ENCODE measurements at regions not wholly inside any gene's neighbourhood (a gene's known extent, or its start where the extent isn't known, plus 50 kb on each side); places are given as distances from the start of the nearest gene placed in this dataset.

DNA sequence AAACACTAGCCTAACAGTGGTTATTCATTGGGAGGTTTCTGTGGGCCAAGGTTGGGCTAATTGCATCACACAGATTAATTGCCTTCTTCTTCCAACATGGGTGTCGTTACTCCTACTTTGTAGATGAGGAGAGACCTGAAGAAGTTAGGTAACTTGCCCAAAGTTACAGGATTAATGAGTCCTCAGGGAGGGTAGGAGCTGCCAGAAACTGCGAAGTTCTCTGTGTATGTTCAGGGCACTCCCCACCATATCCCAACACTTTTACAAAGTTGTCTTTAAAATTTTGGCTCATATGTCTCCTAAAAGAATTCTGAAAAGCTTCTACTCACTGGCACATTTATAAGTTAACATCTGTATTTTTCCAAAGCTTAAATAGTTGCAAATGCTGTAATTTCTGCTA lies 323.5 kb upstream of the HSF2 start:
- Histone ChIP-seq H3K4me1 (peaks cover 0 to 12% (median 0%) of the 10 kb centered on the region in 4 donors), H3K36me3 (no peaks in the 10 kb centered on the region), H3K27ac (no peak overlapping the region), H3K4me3 (no peak overlapping the region), H3K9me3 (no peaks in the 10 kb centered on the region), H3K27me3 (no peaks in the 10 kb centered on the region)
- DNase-seq (ENCODE audit: low spot score in 2 of 2), result no peak
- TF ChIP-seq POLR2A (IDR thresholded peaks at IDR 0.05), result no peak
- no peak for TF ChIP-seq EP300 (IDR thresholded peaks at IDR 0.05)
- no peak for TF ChIP-seq CTCF (IDR thresholded peaks at IDR 0.05)
- WGBS, 2 donors, result 53 to 56% methylated on average over 2 of the region's 2 CpGs

GRCh38 chr6:122077603-122078002 lies 321.8 kb upstream of the HSF2 start:
- WGBS, 2 donors, result 87 to 97% methylated on average over 1 of the region's 1 CpG
- Histone ChIP-seq H3K27me3 (no peaks in the 10 kb centered on the region), H3K36me3 (no peaks in the 10 kb centered on the region), H3K9me3 (no peaks in the 10 kb centered on the region), H3K4me3 (no peak overlapping the region), H3K27ac (no peak overlapping the region), H3K4me1 (peaks cover 0 to 6% (median 0%) of the 10 kb centered on the region in 4 donors)
- DNase-seq (ENCODE audit: low spot score in 2 of 2), result no peak
- TF ChIP-seq POLR2A (IDR thresholded peaks at IDR 0.05) (no peak), EP300 (IDR thresholded peaks at IDR 0.05) (no peak), CTCF (IDR thresholded peaks at IDR 0.05) (no peak)

- Histone ChIP-seq H3K4me3 (no peak overlapping the region), H3K27ac (no peak overlapping the region), H3K9me3 (no peaks in the 10 kb centered on the region), H3K4me1 (peaks cover 0 to 6% (median 0%) of the 10 kb centered on the region in 4 donors), H3K36me3 (no peaks in the 10 kb centered on the region), H3K27me3 (no peaks in the 10 kb centered on the region)
- TF ChIP-seq CTCF (IDR thresholded peaks at IDR 0.05), result no peak
- no peak for TF ChIP-seq EP300 (IDR thresholded peaks at IDR 0.05)
- no peak for TF ChIP-seq POLR2A (IDR thresholded peaks at IDR 0.05)
- DNase-seq (ENCODE audit: low spot score in 2 of 2), result no peak
- WGBS, 2 donors, result 72 to 73% methylated on average over 4 of the region's 4 CpGs
Measured at GRCh38 chr6:122078481-122078880, 321.0 kb upstream of the HSF2 start.

DNA sequence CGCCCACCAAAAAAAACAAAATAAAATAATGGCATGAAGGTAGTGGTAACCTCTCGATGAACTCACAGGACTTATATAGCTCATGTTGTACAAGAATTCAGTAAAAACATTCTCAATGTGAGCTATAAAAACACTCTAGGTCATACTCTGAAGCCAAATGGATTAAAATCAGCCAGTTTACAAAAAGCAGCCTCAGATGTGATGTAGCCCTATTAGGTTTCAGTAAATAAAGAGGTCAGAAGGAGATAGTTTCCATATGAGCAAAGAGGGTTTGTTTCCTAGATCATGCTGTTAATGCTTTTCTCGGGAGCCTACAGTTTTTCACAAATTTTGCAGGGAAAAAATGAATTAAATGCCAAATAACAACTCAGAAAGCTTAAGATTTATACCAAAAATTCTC lies 319.5 kb upstream of the HSF2 start:
- Histone ChIP-seq H3K27me3 (no peaks in the 10 kb centered on the region), H3K4me3 (no peak overlapping the region), H3K9me3 (no peaks in the 10 kb centered on the region), H3K27ac (no peak overlapping the region), H3K36me3 (no peaks in the 10 kb centered on the region), H3K4me1 (peaks cover 0 to 6% (median 0%) of the 10 kb centered on the region in 4 donors)
- WGBS, 2 donors, result 63 to 65% methylated on average over 3 of the region's 3 CpGs
- TF ChIP-seq CTCF (IDR thresholded peaks at IDR 0.05) (no peak), POLR2A (IDR thresholded peaks at IDR 0.05) (no peak), EP300 (IDR thresholded peaks at IDR 0.05) (no peak)
- DNase-seq (ENCODE audit: low spot score in 2 of 2), result no peak

DNA sequence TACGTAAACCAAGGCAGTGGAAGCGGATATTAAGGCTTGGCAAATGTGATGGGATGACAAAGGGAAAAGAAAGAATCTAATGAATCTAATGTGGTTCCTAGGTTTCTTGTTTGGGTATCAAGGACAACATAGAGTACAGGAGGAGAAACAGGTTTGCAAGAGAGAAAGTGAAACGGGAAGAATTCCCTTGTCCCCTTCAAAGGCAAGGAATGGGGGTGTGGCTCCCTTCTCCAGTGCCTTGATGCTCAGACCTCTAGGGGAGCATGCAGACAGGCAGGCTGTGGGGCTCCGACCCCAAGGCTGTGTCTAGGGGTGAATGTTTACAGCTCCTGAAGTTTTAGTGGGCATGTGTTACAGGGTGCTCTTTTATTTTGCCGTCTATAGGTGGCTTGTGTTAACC lies 317.5 kb upstream of the HSF2 start:
- 77 to 83% methylated on average over 5 of the region's 5 CpGs for WGBS, 2 donors
- Histone ChIP-seq H3K4me3 (no peak overlapping the region), H3K27ac (no peak overlapping the region), H3K36me3 (no peaks in the 10 kb centered on the region), H3K27me3 (no peaks in the 10 kb centered on the region), H3K4me1 (no peaks in the 10 kb centered on the region), H3K9me3 (no peaks in the 10 kb centered on the region)
- DNase-seq (ENCODE audit: low spot score in 2 of 2), result no peak
- TF ChIP-seq CTCF (IDR thresholded peaks at IDR 0.05) (no peak), EP300 (IDR thresholded peaks at IDR 0.05) (no peak), POLR2A (IDR thresholded peaks at IDR 0.05) (no peak)

Measured in tibial nerve (tissue), 4 donors.